ENCODE measurements at regions not wholly inside any gene's neighbourhood (a gene's known extent, or its start where the extent isn't known, plus 50 kb on each side); places are given as distances from the start of the nearest gene placed in this dataset.

DNA sequence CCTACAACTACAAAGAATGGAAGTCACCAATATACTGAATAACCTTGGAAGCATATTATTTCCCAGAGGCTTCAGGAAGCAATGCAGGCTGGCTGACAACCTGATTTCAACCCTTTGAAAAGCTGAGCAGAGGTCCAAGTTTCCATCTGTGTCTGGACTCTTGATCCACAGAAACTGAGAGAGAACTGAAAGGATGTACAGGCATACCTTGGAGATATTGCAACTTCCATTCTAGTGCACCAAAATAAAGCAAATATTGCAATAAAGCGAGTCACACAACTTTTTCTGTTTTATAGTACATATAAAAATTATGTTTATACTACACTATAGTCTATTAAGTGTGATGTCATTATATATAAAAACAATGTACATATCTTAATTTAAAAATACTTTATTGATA lies 85.3 kb downstream of the TYW3 start:
- no CpG with 5 or more reads among the region's 1 CpG for WGBS (ENCODE audit: extremely low coverage, insufficient read length, low lambda C conversion rate)
- H3K23me2 ChIP-seq (ENCODE audit: insufficient read length, low read depth, low read length, poor library complexity, severe bottlenecking) = no peaks in the 10 kb centered on the region

More for the DNA sequence above, 85.3 kb downstream of the TYW3 start:
- H3K27me3 ChIP-seq (ENCODE audit: insufficient read depth, low read length) = no peaks in the 10 kb centered on the region
- H3K56ac ChIP-seq (ENCODE audit: insufficient read length, low read depth, low read length) = no peak overlapping the region
- no peak overlapping the region for H3K4ac ChIP-seq (ENCODE audit: low read depth, low read length)
- H3K79me1 ChIP-seq (ENCODE audit: insufficient read depth, low read depth, low read length, poor library complexity, severe bottlenecking) = no peaks in the 10 kb centered on the region
- Mint-ChIP-seq H3K4me1 (peaks cover 0 to 2% of the 10 kb centered on the region in 2 experiments; a peak in 1 of 4 replicates), H3K27me3 (ENCODE audit: low read depth) (no peaks in the 10 kb centered on the region), H3K9me3 (no peaks in the 10 kb centered on the region), H3K36me3 (ENCODE audit: insufficient read depth in 1 of 3, low read depth in 3 of 3) (no peaks in the 10 kb centered on the region), H3K4me3 (no peak overlapping the region), H3K27ac (no peak overlapping the region)
- H2BK12ac ChIP-seq (ENCODE audit: insufficient read length, low read depth, low read length) = no peak overlapping the region
- H3K18ac ChIP-seq (ENCODE audit: insufficient read length, low read depth, low read length) = no peak overlapping the region
- no peaks in the 10 kb centered on the region for H3K9me3 ChIP-seq (ENCODE audit: control insufficient read depth, low read depth, low read length)
- no peak overlapping the region for H2BK20ac ChIP-seq (ENCODE audit: low read depth, low read length, poor library complexity, severe bottlenecking)
- H2BK120ac ChIP-seq (ENCODE audit: low read depth, low read length, poor library complexity, severe bottlenecking) = no peak overlapping the region
- H3K4me2 ChIP-seq (ENCODE audit: insufficient read depth, insufficient read length, low read length) = no peak overlapping the region
- no peak overlapping the region for H2AFZ ChIP-seq (ENCODE audit: low read length)
- H4K20me1 ChIP-seq (ENCODE audit: control insufficient read depth, insufficient read depth, insufficient read length) = no peaks in the 10 kb centered on the region
- no peak overlapping the region for H4K5ac ChIP-seq (ENCODE audit: insufficient read length, low read depth, low read length)
- H2BK5ac ChIP-seq (ENCODE audit: insufficient read length, low read length) = no peak overlapping the region
- H3T11ph ChIP-seq (ENCODE audit: low read length) = no peak overlapping the region
- TF ChIP-seq, protein P1, sequence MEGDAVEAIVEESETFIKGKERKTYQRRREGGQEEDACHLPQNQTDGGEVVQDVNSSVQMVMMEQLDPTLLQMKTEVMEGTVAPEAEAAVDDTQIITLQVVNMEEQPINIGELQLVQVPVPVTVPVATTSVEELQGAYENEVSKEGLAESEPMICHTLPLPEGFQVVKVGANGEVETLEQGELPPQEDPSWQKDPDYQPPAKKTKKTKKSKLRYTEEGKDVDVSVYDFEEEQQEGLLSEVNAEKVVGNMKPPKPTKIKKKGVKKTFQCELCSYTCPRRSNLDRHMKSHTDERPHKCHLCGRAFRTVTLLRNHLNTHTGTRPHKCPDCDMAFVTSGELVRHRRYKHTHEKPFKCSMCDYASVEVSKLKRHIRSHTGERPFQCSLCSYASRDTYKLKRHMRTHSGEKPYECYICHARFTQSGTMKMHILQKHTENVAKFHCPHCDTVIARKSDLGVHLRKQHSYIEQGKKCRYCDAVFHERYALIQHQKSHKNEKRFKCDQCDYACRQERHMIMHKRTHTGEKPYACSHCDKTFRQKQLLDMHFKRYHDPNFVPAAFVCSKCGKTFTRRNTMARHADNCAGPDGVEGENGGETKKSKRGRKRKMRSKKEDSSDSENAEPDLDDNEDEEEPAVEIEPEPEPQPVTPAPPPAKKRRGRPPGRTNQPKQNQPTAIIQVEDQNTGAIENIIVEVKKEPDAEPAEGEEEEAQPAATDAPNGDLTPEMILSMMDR (conservative IDR thresholded peaks at IDR 0.05) = no peak
- H3K23ac ChIP-seq (ENCODE audit: insufficient read length, low read depth, low read length) = no peak overlapping the region
- H3K27ac ChIP-seq (ENCODE audit: insufficient read length, low read depth, low read length) = no peak overlapping the region
- H3K9ac ChIP-seq (ENCODE audit: extremely low read depth, insufficient read length, low read length) = no peak overlapping the region
- no peak overlapping the region for H2AK5ac ChIP-seq (ENCODE audit: insufficient read length, low read length)
- no peak overlapping the region for H2BK15ac ChIP-seq (ENCODE audit: low read depth, low read length)
- no peak for DNase-seq
- H3K14ac ChIP-seq (ENCODE audit: insufficient read depth, low read length) = no peak overlapping the region
- H3K4me1 ChIP-seq (ENCODE audit: insufficient read depth, low read length) = no peaks in the 10 kb centered on the region
- no peaks in the 10 kb centered on the region for H3K79me2 ChIP-seq (ENCODE audit: insufficient read depth, low read length)
- H4K91ac ChIP-seq (ENCODE audit: insufficient read length, low read depth, low read length) = no peak overlapping the region
- no peak overlapping the region for H4K8ac ChIP-seq (replicated peaks; ENCODE audit: insufficient read length, low read depth, low read length)

All from H9 (cell line).